GM21360 (cell line): ENCODE measurements at regions not wholly inside any gene's neighbourhood (a gene's known extent, or its start where the extent isn't known, plus 50 kb on each side); places are given as distances from the start of the nearest gene placed in this dataset.
A peak's percentile ranks its signal among the peaks of the same experiment; 100 is the strongest.
"Not testable (repeated sequence)": the region's sequence is repeated elsewhere in the genome, so short reads cannot be mapped to it uniquely, and the experiment has no call there.

Experiments
- ATAC-seq: cut with Tn5 transposase; IDR thresholded peaks from one replicate; pipeline ENCODE4 v1.9.1; 2021; ENCODE audit warnings: mild to moderate bottlenecking, moderate library complexity; ENCODE audit not compliant: unreplicated experiment

DNA sequence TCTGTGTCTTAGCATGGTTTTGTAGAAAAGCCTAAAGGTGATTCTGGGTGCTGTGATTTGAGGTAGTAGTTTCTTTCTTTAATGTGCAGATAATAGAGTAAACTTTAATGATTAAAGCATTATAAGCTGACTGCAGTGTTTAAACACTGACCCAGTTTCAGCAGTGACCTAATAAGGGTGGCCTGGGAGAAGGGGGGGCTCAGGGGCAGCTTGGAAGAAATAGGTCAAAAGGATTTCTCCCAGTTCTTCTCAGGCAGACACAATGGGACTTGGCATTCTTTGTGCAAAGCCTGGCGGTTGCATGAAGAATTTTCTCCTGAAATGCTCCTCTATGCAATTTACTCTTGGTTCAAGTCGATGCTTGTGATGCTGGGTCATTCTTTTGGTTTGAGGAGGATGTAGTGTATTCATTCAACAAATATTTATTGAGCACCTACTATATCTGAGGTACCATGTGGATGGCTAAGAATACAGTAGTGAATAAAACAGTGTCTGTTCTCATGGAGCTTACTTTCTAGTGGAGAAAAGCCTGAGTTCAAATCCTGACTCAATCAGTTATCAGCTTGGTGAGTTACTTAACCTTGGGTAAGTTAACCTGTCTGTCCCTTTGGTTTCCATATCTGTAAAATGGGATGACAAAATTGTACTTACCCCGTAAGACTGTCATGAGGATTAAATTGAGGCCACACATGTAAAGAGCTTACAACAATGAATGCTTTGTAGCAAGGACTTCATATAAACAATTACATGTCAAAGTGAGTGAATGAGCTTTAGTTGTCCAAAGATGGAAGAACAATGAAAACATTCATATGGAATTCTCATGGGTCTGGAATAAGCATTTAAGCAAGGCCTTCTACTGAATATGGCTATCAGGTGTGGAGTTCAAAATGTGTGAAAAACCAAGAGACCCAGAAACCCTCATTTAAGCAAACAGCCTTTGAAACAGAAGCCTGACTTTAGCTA lies 210.2 kb downstream of the KCNRG start:
- no peak for ATAC-seq

GRCh38 chr13:50226515-50227155 lies 211.4 kb downstream of the KCNRG start:
- ATAC-seq: peak; percentile 63

DNA sequence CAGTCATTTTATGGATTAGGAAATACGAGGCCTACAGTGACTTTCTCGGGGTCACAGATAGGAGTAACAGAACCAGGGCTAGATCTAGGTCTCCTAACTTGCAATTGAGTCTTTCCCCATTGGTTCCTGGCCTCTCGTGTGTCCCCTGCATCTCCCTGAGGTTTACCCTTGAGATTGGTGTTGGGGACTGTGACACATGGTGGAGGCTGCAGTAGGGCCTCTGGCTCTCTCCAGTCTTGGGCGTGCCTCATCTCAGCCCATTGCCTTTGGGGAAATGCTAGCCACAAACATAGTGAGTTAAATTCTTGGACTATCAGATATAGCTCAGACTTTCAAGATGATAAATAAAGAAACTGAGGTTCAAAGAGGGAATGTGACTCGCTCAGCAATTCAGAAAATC lies 212.1 kb downstream of the KCNRG start:
- no peak for ATAC-seq

GRCh38 chr13:50228527-50228926 lies 213.3 kb downstream of the KCNRG start:
- ATAC-seq: no peak

DNA sequence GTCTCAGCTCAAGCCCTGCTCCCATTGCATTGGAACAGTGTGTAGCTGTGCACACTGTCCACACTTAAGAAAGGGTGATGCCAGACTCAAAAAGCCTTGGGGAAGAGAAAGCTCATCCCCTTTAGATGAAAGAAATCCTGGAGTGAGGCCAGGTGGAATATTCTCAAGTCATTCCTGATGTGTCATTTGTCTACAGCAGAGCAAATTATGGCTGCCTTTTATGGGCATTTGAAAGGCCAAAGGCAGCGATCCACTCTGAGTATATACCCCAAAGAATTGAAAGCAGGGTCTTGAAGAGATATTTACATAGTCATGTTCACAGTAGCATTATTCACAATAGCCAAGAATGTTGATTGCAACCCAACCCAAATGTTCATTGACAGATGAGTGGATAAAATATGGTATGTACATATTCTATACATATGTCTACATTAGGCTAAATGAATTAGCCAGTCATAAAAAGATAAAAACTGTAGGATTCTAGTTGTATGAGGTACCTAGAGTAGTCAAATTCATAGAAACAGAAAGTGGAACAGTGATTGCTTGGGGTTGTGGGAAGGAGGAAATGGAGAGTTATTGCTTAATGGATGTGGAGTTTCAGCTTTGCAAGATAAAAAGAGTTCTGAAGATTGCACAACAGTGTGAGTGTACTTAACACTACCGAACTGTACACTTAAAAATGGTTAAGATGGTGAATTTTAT lies 214.9 kb downstream of the KCNRG start:
- ATAC-seq: no peak

- ATAC-seq: no peak
Measured at GRCh38 chr13:50230662-50230978, 215.4 kb downstream of the KCNRG start.

DNA sequence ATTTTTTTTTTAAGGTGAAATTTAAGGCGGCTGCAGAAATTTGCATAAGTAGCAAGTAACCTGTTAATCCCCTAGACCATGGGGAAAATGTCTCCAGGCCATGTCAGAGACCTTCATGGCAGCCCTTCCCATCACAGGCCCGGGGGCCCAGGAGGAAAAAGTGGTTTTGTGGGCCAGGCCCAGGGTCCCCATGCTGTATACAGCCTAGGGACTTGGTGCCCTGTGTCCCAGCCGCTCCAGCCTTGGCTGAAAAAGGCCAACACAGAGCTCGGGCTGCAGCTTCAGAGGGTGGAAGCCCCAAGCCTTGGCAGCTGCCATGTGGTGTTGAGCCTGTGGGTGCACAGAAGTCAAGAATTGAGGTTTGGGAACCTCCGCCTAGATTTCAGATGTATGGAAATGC lies 218.3 kb downstream of the KCNRG start:
- not testable (repeated sequence) for ATAC-seq

DNA sequence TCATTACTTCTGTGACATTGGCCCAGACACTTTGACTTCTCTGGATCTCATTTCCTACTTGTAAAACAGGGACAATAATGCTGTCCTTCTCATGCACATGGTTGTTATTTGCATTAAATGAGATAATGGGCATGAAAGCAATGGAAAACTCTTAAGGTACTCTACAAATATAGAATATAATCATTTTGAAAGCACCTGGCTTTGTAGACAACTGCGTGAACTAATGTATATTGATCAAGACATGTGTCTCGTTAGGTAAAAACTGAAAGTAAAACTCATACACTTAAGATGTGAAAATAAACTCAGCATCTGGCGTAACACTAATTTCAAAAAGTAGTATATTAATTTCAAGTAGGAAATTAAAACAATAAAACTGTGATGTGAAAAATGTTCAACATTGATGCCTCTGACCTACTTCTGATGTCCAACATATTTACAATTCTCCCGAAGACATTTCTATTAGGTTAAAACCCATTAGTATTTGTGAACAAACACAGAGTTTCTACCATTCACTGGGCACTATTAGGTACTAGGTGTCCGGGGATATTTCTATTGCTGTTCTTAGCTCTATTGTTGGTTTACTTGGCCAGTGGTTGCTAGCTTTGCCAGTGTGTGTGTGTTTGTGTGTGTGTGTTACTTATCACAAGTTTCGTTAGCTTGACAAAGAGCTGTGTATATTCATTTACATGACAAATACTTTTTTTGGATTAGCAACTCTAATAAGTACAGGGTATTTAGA lies 220.5 kb downstream of the KCNRG start:
- no peak for ATAC-seq

- ATAC-seq: peak; percentile 96
Measured at GRCh38 chr13:50236898-50237318, 221.7 kb downstream of the KCNRG start.

DNA sequence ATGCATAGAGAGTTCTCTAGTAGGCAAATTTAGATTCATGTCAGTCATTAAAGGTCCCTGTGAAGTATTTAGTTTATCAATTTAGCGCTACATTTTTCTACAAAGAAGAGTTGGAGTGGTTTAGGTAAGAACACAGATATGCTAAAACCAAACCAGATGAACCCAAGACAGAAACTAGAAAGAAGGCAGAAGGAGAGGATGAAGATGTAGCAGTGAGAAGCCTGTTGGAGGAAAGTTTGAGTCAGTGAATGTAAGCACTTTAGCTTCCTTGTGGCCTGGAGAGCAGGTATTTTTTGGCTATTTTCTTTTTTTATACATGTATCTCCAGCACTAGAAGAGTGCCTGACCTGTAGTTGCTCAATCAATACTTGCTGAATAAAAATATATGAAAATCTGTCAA lies 223.7 kb downstream of the KCNRG start:
- ATAC-seq: no peak

DNA sequence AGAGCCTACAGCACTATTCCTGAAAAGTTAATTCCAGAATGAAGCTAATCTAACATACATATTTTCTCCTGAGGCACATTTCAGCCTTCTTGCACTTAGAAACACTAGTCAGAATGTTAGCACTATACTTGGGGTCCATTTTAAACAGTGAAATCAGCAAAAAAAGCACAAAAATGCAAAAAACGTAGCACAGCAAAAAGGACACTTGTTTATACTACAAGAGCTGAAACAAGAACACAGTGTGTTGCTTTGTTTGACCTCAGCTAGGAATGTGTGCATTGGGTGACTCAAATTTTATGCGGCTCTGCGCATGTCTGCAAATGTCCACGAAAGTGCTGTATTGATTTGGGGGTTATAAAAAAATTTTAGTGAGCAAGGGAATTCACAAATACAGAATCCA lies 226.2 kb downstream of the KCNRG start:
- ATAC-seq: no peak

- no peak for ATAC-seq
Measured at GRCh38 chr13:50243931-50244330, 228.7 kb downstream of the KCNRG start.

DNA sequence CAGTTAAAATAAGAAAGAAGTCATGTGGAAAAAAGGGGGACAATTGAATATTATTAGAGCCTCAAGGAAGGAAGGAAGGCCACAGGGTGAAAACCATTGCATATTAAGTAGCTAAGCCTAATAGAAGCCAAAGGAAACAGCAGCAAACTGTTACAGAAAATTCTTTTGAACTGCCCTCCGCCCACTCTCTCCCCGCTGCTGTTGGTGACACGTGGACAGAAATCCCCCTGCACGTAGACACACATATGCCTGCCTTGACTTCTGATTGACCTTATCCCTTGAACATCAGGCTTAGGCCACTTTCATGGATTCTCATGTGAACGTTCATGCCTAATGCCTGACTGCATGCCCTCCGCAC lies 229.1 kb downstream of the KCNRG start:
- peak; percentile 5 for ATAC-seq

DNA sequence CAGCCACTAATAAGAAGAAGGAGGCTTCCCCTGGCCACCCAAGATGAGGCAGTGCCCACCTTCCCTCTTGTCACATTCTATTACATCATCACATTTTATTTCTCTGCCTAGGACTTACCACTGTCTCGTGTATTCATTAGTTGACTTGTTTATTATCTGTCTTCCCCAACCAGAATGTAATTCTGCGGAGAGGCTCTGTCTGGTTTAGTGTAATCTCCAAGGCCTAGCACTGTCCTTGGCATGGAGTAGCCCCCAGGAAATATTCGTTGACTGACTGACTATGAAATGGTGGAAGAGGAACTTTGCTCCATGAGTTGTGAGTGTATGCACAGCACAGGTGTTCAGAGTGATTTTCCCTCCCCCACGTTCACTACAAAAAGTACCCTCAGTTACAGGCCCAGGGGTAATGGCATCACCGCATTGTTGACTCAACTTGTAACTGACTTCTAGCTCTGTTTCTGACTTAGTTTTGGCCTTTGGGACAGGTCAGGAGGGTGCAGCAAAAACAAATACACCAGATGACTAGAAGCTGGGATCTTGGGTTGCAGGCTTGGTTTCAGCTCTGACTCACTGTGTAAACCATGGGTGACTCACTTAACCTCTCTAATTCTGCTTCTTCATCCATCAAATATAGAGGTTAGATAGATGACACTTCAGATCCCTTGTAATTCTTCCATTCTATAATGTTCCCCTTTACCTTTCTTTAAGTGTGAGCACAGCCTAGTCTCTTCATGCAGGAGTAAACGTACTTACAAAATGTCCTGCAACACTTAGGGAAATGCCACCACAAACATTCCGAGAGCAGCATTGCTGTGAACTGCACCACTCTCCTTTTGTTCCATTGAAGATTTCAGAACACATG lies 229.7 kb downstream of the KCNRG start:
- peak; percentile 96 for ATAC-seq

DNA sequence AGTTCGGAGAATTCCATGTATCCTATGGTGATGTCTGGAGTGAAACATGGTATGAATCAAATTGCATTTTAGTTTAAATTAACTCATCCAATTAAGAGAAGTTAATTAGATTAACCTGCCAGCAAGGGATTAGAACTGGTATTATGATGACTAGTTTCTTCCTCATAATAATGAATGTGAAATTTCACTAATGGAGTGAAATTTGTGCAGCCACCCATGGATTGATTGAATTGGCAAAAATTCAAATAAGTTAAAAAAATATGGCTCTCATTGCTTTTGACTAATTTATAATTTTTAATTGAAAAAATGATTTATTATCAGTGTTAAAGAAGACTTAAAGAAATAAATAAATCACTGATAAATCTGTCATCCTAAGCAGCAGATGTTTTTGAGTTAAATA lies 232.0 kb downstream of the KCNRG start:
- ATAC-seq: no peak

- ATAC-seq: no peak
Measured at GRCh38 chr13:50248516-50249143, 233.4 kb downstream of the KCNRG start.

- ATAC-seq: no peak
Measured at GRCh38 chr13:50249144-50249521, 233.9 kb downstream of the KCNRG start.

DNA sequence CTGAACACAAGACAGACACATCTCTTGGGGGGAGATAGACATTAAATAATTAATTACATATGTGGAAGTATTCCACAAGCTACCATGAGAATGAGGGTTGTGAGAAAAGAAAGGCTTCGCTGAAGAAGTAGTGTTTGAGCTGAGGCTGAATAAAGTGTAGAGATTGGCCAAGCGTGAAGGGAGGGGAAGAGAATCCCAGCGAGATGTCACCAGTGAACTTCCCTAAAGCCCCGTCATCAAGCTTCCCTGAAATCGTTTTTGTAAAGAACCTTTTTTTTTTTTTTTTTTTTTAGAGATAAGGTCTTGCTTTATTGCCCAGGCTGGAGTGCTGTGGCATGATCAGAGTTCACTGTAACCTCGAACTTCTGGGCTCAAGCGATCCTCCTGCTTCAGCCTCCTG lies 235.2 kb downstream of the KCNRG start:
- no peak for ATAC-seq

- ATAC-seq: no peak
Measured at GRCh38 chr13:50255639-50256038, 240.4 kb downstream of the KCNRG start.
